GM12872 (cell line): ENCODE measurements at regions not wholly inside any gene's neighbourhood (a gene's known extent, or its start where the extent isn't known, plus 50 kb on each side); places are given as distances from the start of the nearest gene placed in this dataset.

Source experiments
- TF ChIP-seq, protein P1 (sequence below): IDR thresholded peaks from 3 replicates; pipeline ENCODE4 v1.5.1; 2011; ENCODE audit warnings: low read depth, mild to moderate bottlenecking, low read length, moderate library complexity; ENCODE audit not compliant: insufficient read depth

DNA sequence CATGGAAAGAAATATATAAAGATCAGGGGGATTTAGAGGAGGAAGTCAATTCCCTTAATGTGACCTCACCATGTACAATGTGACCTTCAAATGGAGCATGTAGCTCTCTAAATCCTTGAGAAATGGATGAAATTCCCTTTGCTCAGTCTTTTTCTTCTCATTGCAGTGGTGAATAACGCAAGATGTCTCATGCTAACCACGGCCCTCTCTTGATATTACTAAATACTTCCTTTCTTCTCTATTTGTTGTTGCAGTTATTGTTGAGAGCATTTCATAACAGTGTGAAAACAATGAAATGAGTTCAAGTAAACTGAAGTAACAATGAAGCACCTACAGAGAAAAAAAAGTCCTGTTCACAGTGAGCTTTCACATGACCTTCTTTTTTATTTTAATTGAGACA, 55.6 kb downstream of the ZNF281 start:
- TF ChIP-seq, protein P1, sequence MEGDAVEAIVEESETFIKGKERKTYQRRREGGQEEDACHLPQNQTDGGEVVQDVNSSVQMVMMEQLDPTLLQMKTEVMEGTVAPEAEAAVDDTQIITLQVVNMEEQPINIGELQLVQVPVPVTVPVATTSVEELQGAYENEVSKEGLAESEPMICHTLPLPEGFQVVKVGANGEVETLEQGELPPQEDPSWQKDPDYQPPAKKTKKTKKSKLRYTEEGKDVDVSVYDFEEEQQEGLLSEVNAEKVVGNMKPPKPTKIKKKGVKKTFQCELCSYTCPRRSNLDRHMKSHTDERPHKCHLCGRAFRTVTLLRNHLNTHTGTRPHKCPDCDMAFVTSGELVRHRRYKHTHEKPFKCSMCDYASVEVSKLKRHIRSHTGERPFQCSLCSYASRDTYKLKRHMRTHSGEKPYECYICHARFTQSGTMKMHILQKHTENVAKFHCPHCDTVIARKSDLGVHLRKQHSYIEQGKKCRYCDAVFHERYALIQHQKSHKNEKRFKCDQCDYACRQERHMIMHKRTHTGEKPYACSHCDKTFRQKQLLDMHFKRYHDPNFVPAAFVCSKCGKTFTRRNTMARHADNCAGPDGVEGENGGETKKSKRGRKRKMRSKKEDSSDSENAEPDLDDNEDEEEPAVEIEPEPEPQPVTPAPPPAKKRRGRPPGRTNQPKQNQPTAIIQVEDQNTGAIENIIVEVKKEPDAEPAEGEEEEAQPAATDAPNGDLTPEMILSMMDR, result no peak

GRCh38 chr1:200353232-200353631, 56.6 kb downstream of the ZNF281 start:
- TF ChIP-seq, protein P1, result no peak

DNA sequence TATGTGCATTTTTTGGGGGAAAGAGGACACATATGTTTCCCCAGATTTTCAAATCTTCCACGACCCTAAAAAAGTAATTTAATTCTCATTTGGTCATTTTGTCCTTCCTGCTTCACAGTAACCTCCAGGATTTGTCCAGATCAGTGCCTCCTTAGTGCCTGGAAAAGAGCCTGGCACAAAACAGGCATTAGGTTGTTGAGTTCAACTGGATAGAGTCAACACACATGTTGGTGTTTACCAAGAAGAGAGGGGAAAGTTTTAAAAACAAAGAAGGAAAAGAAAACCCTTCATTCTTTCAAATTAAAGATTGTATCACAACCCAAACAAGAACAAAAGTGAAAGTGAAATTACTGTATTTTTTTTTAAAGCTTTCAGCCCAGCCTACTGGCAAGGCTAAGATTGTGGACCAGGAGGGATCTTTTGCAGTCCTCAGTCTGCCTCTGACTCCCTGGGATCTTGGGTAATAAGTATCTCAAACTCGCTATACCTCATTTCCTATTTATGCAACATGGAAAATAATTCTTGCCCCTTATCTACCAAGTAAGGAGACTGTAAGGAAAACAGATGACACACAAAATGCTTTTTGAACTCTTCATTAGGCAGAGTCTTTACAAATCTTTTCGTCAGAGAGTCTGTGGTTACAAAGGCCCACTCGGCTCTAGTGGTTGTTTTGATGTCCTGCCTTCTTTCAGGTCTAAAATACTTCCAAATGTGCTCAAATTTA, 57.8 kb downstream of the ZNF281 start:
- TF ChIP-seq, protein P1, result peak; percentile 19; the same call in 1 of the 3 replicates

GRCh38 chr1:200351425-200351824, 58.4 kb downstream of the ZNF281 start:
- TF ChIP-seq, protein P1, result no peak

DNA sequence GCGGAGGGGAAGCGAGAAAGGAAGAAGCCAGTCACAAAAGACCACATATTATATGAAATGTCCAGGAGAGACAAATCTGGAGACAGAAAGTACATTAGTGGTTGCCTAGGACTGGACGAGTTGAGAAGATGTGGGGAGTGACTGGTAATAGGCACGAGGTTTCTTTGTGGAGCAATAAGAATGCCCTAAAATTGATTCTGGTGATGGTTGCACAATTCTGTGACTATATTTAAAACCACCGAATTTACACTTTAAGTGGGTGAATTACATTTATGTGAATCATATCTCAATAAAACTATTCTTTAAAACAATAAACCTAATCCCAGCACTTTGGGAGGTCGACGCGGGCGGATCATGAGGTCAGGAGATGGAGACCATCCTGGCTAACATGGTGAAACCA, 63.1 kb downstream of the ZNF281 start:
- TF ChIP-seq, protein P1, result no peak

DNA sequence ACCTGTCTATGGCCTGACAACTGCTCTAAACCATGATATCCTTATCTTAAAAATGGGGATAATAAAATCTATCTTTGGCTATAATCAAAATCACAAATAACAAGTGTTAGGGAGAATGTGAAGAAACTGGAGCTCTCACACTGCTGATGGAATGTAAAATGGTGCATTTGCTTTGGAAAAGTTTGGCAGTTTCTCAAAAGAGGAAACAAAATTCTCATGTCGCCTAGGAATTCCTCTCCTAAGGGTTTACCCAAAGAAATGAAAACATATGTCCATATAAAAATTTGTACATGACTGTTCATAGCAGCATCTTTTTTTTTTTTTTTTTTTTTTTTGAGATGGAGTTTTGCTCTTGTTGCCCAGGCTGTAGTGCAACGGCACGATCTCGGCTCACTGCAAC, 64.3 kb downstream of the ZNF281 start:
- TF ChIP-seq, protein P1, result no peak

- TF ChIP-seq, protein P1, result no peak
Observed at GRCh38 chr1:200343874-200344273, 66.0 kb downstream of the ZNF281 start.
